ENCODE measurements at regions not wholly inside any gene's neighbourhood (a gene's known extent, or its start where the extent isn't known, plus 50 kb on each side); places are given as distances from the start of the nearest gene placed in this dataset.

GRCh38 chr2:156787517-156787916, 351.3 kb downstream of the GPD2 start:
- DNase-seq = no peak
- TF ChIP-seq CTCF (IDR thresholded peaks at IDR 0.05) (no peak), POLR2A (IDR thresholded peaks at IDR 0.05) (no peak)
- Histone ChIP-seq H3K27ac (no peak overlapping the region), H3K9me3 (no peaks in the 10 kb centered on the region), H3K4me3 (no peak overlapping the region), H3K27me3 (no peaks in the 10 kb centered on the region), H3K36me3 (no peaks in the 10 kb centered on the region), H3K4me1 (no peaks in the 10 kb centered on the region)
- intact Hi-C loops (cut with DNase I; ENCODE audit: low total_unique reads) = no loop called here

GRCh38 chr2:156790343-156791037, 354.3 kb downstream of the GPD2 start:
- intact Hi-C loops (cut with DNase I; ENCODE audit: low total_unique reads) = no loop called here
- H3K27me3 ChIP-seq = no peaks in the 10 kb centered on the region
- no peaks in the 10 kb centered on the region for H3K36me3 ChIP-seq
- no peak for DNase-seq
- no peaks in the 10 kb centered on the region for H3K9me3 ChIP-seq
- H3K27ac ChIP-seq = no peak overlapping the region
- TF ChIP-seq CTCF (IDR thresholded peaks at IDR 0.05) (no peak), POLR2A (IDR thresholded peaks at IDR 0.05) (no peak)
- H3K4me3 ChIP-seq = no peak overlapping the region
- no peaks in the 10 kb centered on the region for H3K4me1 ChIP-seq

- Histone ChIP-seq H3K27me3 (no peaks in the 10 kb centered on the region), H3K4me1 (no peaks in the 10 kb centered on the region), H3K36me3 (no peaks in the 10 kb centered on the region), H3K9me3 (no peaks in the 10 kb centered on the region), H3K4me3 (no peak overlapping the region), H3K27ac (no peak overlapping the region)
- DNase-seq = no peak
- TF ChIP-seq POLR2A (IDR thresholded peaks at IDR 0.05) (no peak), CTCF (IDR thresholded peaks at IDR 0.05) (no peak)
- intact Hi-C loops (cut with DNase I; ENCODE audit: low total_unique reads) = no loop called here
These were observed 356.2 kb downstream of the GPD2 start for GRCh38 chr2:156792242-156792840.

- no peak overlapping the region for H3K27ac ChIP-seq
- H3K4me1 ChIP-seq = no peaks in the 10 kb centered on the region
- no peaks in the 10 kb centered on the region for H3K27me3 ChIP-seq
- H3K36me3 ChIP-seq = no peaks in the 10 kb centered on the region
- intact Hi-C loops (cut with DNase I; ENCODE audit: low total_unique reads) = no loop called here
- no peak for TF ChIP-seq CTCF (IDR thresholded peaks at IDR 0.05)
- TF ChIP-seq POLR2A (IDR thresholded peaks at IDR 0.05) = no peak
- DNase-seq = no peak
- H3K4me3 ChIP-seq = no peak overlapping the region
- H3K9me3 ChIP-seq = no peaks in the 10 kb centered on the region
These were observed 361.7 kb downstream of the GPD2 start for GRCh38 chr2:156797832-156798231.

- no peaks in the 10 kb centered on the region for H3K9me3 ChIP-seq
- H3K27ac ChIP-seq = no peak overlapping the region
- no peaks in the 10 kb centered on the region for H3K36me3 ChIP-seq
- DNase-seq = no peak
- no peaks in the 10 kb centered on the region for H3K27me3 ChIP-seq
- intact Hi-C loops (cut with DNase I; ENCODE audit: low total_unique reads) = no loop called here
- H3K4me1 ChIP-seq = no peaks in the 10 kb centered on the region
- no peak for TF ChIP-seq POLR2A (IDR thresholded peaks at IDR 0.05)
- no peak overlapping the region for H3K4me3 ChIP-seq
These were observed 364.0 kb downstream of the GPD2 start for GRCh38 chr2:156800065-156800653.

Measured in uterus (tissue), 3 donors.